NCI-H1436 treated with DMSO at 0.1 percent for 48 hours (cell line): ENCODE measurements at regions not wholly inside any gene's neighbourhood (a gene's known extent, or its start where the extent isn't known, plus 50 kb on each side); places are given as distances from the start of the nearest gene placed in this dataset.
"Not testable (repeated sequence)": the region's sequence is repeated elsewhere in the genome, so short reads cannot be mapped to it uniquely, and the experiment has no call there.

Source experiments
- DNase-seq: peaks from one replicate; lab custom pipeline; 2025; lab: John Stamatoyannopoulos, UW

GRCh38 chrX:115402299-115402698 is 112.8 kb downstream of the LUZP4 start:
- DNase-seq: no peak

- no peak for DNase-seq
Measured at GRCh38 chrX:115408771-115409400, 119.4 kb downstream of the LUZP4 start.

GRCh38 chrX:115409551-115409950 is 120.0 kb downstream of the LUZP4 start:
- no peak for DNase-seq

- no peak for DNase-seq
Measured at GRCh38 chrX:115410731-115411428, 121.4 kb downstream of the LUZP4 start.

GRCh38 chrX:115413246-115413878 is 123.8 kb downstream of the LUZP4 start:
- DNase-seq: no peak

GRCh38 chrX:115419069-115419468 is 129.6 kb downstream of the LUZP4 start:
- no peak for DNase-seq

GRCh38 chrX:115423086-115423485 is 133.6 kb downstream of the LUZP4 start:
- no peak for DNase-seq

- no peak for DNase-seq
Measured at GRCh38 chrX:115425359-115425758, 135.6 kb upstream of the PLS3 start.

GRCh38 chrX:115427861-115428410 is 133.0 kb upstream of the PLS3 start:
- no peak for DNase-seq

GRCh38 chrX:115434834-115435233 is 126.1 kb upstream of the PLS3 start:
- DNase-seq: not testable (repeated sequence)

GRCh38 chrX:115437841-115438595 is 123.0 kb upstream of the PLS3 start:
- DNase-seq: no peak

GRCh38 chrX:115448146-115448545 is 112.8 kb upstream of the PLS3 start:
- no peak for DNase-seq

- DNase-seq: no peak
Measured at GRCh38 chrX:115449742-115450141, 111.2 kb upstream of the PLS3 start.

GRCh38 chrX:115452251-115452650 is 108.7 kb upstream of the PLS3 start:
- DNase-seq: no peak

GRCh38 chrX:115459883-115460880 is 100.8 kb upstream of the PLS3 start:
- no peak for DNase-seq

- no peak for DNase-seq
Measured at GRCh38 chrX:115462406-115462805, 98.6 kb upstream of the PLS3 start.

GRCh38 chrX:115467961-115468360 is 93.0 kb upstream of the PLS3 start:
- DNase-seq: no peak

- no peak for DNase-seq
Measured at GRCh38 chrX:115472131-115472530, 88.8 kb upstream of the PLS3 start.

GRCh38 chrX:115486510-115486909 is 74.5 kb upstream of the PLS3 start:
- DNase-seq: no peak

- DNase-seq: no peak
Measured at GRCh38 chrX:115487608-115488007, 73.4 kb upstream of the PLS3 start.

- DNase-seq: no peak
Measured at GRCh38 chrX:115490814-115491213, 70.2 kb upstream of the PLS3 start.
